Peyer's patch (tissue), 4 donors: ENCODE measurements at regions not wholly inside any gene's neighbourhood (a gene's known extent, or its start where the extent isn't known, plus 50 kb on each side); places are given as distances from the start of the nearest gene placed in this dataset.

Experiments
- DNase-seq, 3 donors: peaks; one replicate each; pipeline ENCODE4 v3.0.0-alpha.2; 2017 to 2019
- H3K27ac ChIP-seq, 4 donors: fragments of 200-600 bp; sonication (generic); one replicate each; pipeline ENCODE4 v1.5.1; 2016 to 2019
- H3K27me3 ChIP-seq, 2 donors: fragments of 200-600 bp; sonication (generic); one replicate each; pipeline ENCODE4 v1.5.1; 2019
- H3K36me3 ChIP-seq, 3 donors: fragments of 200-600 bp; sonication (generic); one replicate each; pipeline ENCODE4 v1.5.1; 2016 to 2019
- H3K4me1 ChIP-seq, 4 donors: fragments of 200-600 bp; sonication (generic); one replicate each; pipeline ENCODE4 v1.5.1; 2016 to 2019
- H3K4me3 ChIP-seq, 4 donors: fragments of 200-600 bp; sonication (generic); 1 replicate in 3 of 4; 2 replicates in 1 of 4; pipeline ENCODE4 v1.5.1; 2016 to 2019; ENCODE audit warnings: mild to moderate bottlenecking in 1 of 4
- H3K9me3 ChIP-seq, 4 donors: fragments of 200-600 bp; sonication (generic); one replicate each; pipeline ENCODE4 v1.5.1; 2016 to 2019; ENCODE audit warnings: mild to moderate bottlenecking in 1 of 4
- POLR2A ChIP-seq, 2 donors: fragments of 450-650 bp; IDR thresholded peaks; one replicate each; pipeline ENCODE4 v1.5.1; 2017; ENCODE audit warnings: antibody characterized with exemption in 2 of 2, mild to moderate bottlenecking in 2 of 2, moderate library complexity in 2 of 2
- TF ChIP-seq, protein P1 (sequence below), 6 experiments: fragments of 450-650 bp in 4 of 6; fragments of 200-600 bp in 2 of 6; sonication (generic) in 1 of 6; IDR thresholded peaks; one replicate each; pipeline ENCODE4 v1.5.1; 2017 to 2019; ENCODE audit warnings: antibody characterized with exemption in 6 of 6, mild to moderate bottlenecking in 3 of 6, moderate library complexity in 1 of 6

DNA sequence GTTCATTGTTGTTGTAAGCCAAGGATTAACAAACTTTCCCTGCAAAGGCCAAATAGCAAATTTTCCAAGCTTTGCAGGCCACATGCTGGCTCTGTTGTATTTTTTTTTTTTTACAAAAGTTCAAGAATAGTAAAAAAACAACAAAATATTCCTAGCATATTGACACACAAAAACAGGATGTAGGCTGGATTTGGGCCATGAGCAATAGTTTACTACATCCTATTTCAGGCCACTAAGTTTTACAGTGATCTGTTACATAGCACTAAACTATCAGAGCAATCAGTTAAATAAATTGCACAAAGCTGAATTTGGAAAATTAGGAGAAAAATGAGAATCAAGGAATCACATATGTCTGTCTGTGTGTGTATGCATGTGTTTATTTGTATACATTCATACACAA is 491.8 kb upstream of the GHITM start:
- Histone ChIP-seq H3K36me3 (no peaks in the 10 kb centered on the region), H3K4me1 (no peaks in the 10 kb centered on the region), H3K4me3 (no peak overlapping the region), H3K27me3 (no peaks in the 10 kb centered on the region), H3K9me3 (no peaks in the 10 kb centered on the region), H3K27ac (no peak overlapping the region)
- no peak for DNase-seq
- TF ChIP-seq POLR2A (IDR thresholded peaks at IDR 0.05), result no peak
- TF ChIP-seq, protein P1, sequence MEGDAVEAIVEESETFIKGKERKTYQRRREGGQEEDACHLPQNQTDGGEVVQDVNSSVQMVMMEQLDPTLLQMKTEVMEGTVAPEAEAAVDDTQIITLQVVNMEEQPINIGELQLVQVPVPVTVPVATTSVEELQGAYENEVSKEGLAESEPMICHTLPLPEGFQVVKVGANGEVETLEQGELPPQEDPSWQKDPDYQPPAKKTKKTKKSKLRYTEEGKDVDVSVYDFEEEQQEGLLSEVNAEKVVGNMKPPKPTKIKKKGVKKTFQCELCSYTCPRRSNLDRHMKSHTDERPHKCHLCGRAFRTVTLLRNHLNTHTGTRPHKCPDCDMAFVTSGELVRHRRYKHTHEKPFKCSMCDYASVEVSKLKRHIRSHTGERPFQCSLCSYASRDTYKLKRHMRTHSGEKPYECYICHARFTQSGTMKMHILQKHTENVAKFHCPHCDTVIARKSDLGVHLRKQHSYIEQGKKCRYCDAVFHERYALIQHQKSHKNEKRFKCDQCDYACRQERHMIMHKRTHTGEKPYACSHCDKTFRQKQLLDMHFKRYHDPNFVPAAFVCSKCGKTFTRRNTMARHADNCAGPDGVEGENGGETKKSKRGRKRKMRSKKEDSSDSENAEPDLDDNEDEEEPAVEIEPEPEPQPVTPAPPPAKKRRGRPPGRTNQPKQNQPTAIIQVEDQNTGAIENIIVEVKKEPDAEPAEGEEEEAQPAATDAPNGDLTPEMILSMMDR (IDR thresholded peaks at IDR 0.05), result no peak

DNA sequence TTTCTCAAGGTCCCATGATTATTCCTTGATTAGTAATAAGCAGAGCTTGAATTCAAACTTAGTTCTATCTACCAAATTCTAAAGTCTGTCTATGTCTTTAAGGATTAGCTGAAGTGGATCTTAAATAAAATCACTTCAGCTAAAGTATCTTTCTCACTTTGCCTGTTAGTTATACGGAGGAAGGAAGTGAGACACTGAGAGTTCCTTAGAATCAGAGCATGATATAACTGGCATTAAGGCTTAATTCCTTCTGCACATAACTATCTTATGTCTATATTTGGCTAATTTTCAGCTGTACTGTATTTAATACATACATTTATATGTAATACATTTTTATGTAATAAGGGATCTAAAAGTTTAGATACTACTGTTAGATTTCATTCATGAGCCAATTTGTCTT is 491.1 kb upstream of the GHITM start:
- Histone ChIP-seq H3K4me1 (no peaks in the 10 kb centered on the region), H3K9me3 (no peaks in the 10 kb centered on the region), H3K27ac (no peak overlapping the region), H3K27me3 (no peaks in the 10 kb centered on the region), H3K36me3 (no peaks in the 10 kb centered on the region), H3K4me3 (no peak overlapping the region)
- DNase-seq, result no peak
- no peak for TF ChIP-seq POLR2A (IDR thresholded peaks at IDR 0.05)
- TF ChIP-seq, protein P1 (IDR thresholded peaks at IDR 0.05), result no peak

DNA sequence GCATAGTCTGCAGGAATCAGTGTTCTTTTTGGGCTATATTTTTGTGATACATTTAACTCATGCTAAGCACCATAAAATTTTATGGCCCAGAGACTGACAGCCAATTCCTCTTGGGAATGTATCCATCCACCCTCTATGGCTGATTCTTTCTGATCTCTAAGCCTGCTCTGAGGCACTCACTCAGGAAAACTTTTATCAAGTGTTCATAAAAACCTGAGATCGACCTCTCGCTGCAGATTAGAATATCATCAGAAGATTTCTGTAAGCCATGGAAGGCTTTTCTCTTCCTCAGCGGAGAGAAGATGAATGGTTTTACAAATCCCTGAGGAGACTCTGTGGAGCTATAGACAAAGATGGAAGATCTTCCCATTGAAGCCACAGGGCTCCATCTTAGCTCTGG is 489.8 kb upstream of the GHITM start:
- no peaks in the 10 kb centered on the region for H3K27me3 ChIP-seq
- H3K4me1 ChIP-seq, result no peaks in the 10 kb centered on the region
- DNase-seq, result no peak
- no peaks in the 10 kb centered on the region for H3K36me3 ChIP-seq
- H3K27ac ChIP-seq, result no peak overlapping the region
- no peak overlapping the region for H3K4me3 ChIP-seq
- no peaks in the 10 kb centered on the region for H3K9me3 ChIP-seq
- TF ChIP-seq, protein P1 (IDR thresholded peaks at IDR 0.05), result no peak
- TF ChIP-seq POLR2A (IDR thresholded peaks at IDR 0.05), result no peak

DNA sequence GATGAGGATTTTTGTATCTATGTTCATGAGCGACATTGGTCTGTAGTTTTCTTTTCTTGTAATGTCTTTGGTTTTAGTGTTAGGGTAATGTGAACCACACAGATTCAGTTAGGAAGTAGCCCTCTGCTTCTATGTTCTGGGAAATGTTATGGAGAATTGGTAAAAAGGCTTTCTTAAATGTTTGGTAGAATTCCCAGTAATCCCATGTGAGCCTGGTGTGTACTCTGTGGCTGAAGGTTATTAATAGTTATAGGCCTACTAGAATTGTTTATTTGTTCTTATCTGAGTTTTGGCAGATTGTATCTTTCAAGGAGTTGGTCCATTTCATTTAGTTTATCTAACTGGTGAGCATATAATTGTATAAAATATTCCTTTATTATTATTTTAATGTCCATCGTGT is 484.6 kb upstream of the GHITM start:
- Histone ChIP-seq H3K36me3 (no peaks in the 10 kb centered on the region), H3K27me3 (no peaks in the 10 kb centered on the region), H3K4me3 (no peak overlapping the region), H3K27ac (no peak overlapping the region), H3K4me1 (no peaks in the 10 kb centered on the region), H3K9me3 (no peaks in the 10 kb centered on the region)
- TF ChIP-seq, protein P1 (IDR thresholded peaks at IDR 0.05), result no peak
- TF ChIP-seq POLR2A (IDR thresholded peaks at IDR 0.05), result no peak
- no peak for DNase-seq

DNA sequence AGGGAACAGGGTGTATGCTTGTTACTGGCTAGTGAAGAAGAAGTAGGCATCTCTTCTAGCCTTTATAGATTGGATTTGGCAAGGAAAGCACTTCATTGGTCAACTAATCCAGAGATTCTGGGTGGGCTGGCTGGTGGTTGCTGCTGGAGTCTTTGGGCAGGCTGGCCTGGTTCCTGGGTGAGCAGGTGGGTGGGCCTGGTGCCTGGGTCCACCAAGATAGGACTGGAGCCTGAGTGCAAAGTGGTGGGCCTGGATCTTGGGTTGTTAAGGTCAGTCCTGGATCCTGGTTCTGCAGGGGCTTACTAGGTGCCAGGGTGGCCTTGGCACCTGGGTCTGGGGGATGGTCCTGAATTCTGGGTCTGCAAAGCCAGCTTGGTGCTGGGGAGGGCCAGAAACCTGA is 482.4 kb upstream of the GHITM start:
- Histone ChIP-seq H3K9me3 (no peaks in the 10 kb centered on the region), H3K27ac (no peak overlapping the region), H3K27me3 (no peaks in the 10 kb centered on the region)

More for the DNA sequence above, 482.4 kb upstream of the GHITM start:
- Histone ChIP-seq H3K4me1 (no peaks in the 10 kb centered on the region), H3K36me3 (no peaks in the 10 kb centered on the region), H3K4me3 (no peak overlapping the region)
- no peak for DNase-seq
- TF ChIP-seq, protein P1 (IDR thresholded peaks at IDR 0.05), result no peak
- no peak for TF ChIP-seq POLR2A (IDR thresholded peaks at IDR 0.05)
